Left cardiac atrium (tissue), 4 donors: ENCODE measurements at regions not wholly inside any gene's neighbourhood (a gene's known extent, or its start where the extent isn't known, plus 50 kb on each side); places are given as distances from the start of the nearest gene placed in this dataset.

Experiments
- ATAC-seq, 2 donors: fragments of 200-7000 bp; cut with Tn5 transposase; one replicate each; pipeline ENCODE4 v1.9.1; 2020; ENCODE audit warnings: mild to moderate bottlenecking in 2 of 2, moderate library complexity in 2 of 2
- DNase-seq: peaks from one replicate; pipeline ENCODE4 v3.0.0-alpha.2; 2020
- intact Hi-C, 2 donors: fragments of 100-400 bp; cut with DNase I; formaldehyde crosslinking; loops; one replicate each; pipeline versions ENCODE4 v1.14.1 to v1.15.1; 2022 to 2023
- donor health status: DM: no; HTN: yes; CAD: no.
- donor health status: DM: no; HTN: yes; CAD: no; lungs with severe emphysema.
- donor health status: DM: yes; HTN: yes; CAD: no.
- donor health status: Dilated cardiomyopathy.

- no peak for ATAC-seq
- DNase-seq = no peak
- intact Hi-C loops = no loop called here
Observed at GRCh38 chr18:51848702-51849101, 491.3 kb upstream of the DCC start.

- DNase-seq (no peak), ATAC-seq (no peak)
- intact Hi-C loops = no loop called here
Observed at GRCh38 chr18:51852681-51853080, 487.3 kb upstream of the DCC start.

- ATAC-seq (no peak), DNase-seq (no peak)
- intact Hi-C loops = no loop called here
Observed at GRCh38 chr18:51857989-51858388, 482.0 kb upstream of the DCC start.

- intact Hi-C loops = no loop called here
- DNase-seq (no peak), ATAC-seq (no peak)
Observed at GRCh38 chr18:51861046-51861445, 479.0 kb upstream of the DCC start.

- intact Hi-C loops = no loop called here
- ATAC-seq (no peak), DNase-seq (no peak)
Observed at GRCh38 chr18:51862051-51862715, 477.8 kb upstream of the DCC start.

GRCh38 chr18:51864219-51864965, 475.6 kb upstream of the DCC start:
- intact Hi-C loops = no loop called here
- no peak for DNase-seq
- no peak for ATAC-seq

- intact Hi-C loops = no loop called here
- ATAC-seq (no peak), DNase-seq (no peak)
Observed at GRCh38 chr18:51865538-51865937, 474.5 kb upstream of the DCC start.

GRCh38 chr18:51867767-51868166, 472.2 kb upstream of the DCC start:
- intact Hi-C loops = no loop called here
- ATAC-seq (no peak), DNase-seq (no peak)

GRCh38 chr18:51878724-51879123, 461.3 kb upstream of the DCC start:
- intact Hi-C loops = no loop called here
- DNase-seq = no peak
- no peak for ATAC-seq

- DNase-seq (no peak), ATAC-seq (no peak)
- intact Hi-C loops = no loop called here
Observed at GRCh38 chr18:51879329-51879728, 460.7 kb upstream of the DCC start.

- ATAC-seq (no peak), DNase-seq (no peak)
- intact Hi-C loops = no loop called here
Observed at GRCh38 chr18:51881394-51881793, 458.6 kb upstream of the DCC start.

- ATAC-seq (no peak), DNase-seq (no peak)
- intact Hi-C loops = no loop called here
Observed at GRCh38 chr18:51884039-51884438, 456.0 kb upstream of the DCC start.

GRCh38 chr18:51890762-51891161, 449.2 kb upstream of the DCC start:
- intact Hi-C loops = no loop called here
- no peak for ATAC-seq

GRCh38 chr18:51891876-51892275, 448.1 kb upstream of the DCC start:
- ATAC-seq = no peak
- DNase-seq = no peak
- intact Hi-C loops = no loop called here

More at GRCh38 chr18:51890762-51891161, 449.2 kb upstream of the DCC start:
- DNase-seq = no peak

GRCh38 chr18:51897884-51898283, 442.1 kb upstream of the DCC start:
- intact Hi-C loops = no loop called here
- ATAC-seq = no peak
- DNase-seq = no peak

GRCh38 chr18:51907687-51908597, 432.1 kb upstream of the DCC start:
- DNase-seq = no peak
- no peak for ATAC-seq
- intact Hi-C loops = no loop called here

- no peak for ATAC-seq
- DNase-seq = no peak
- intact Hi-C loops = no loop called here
Observed at GRCh38 chr18:51908598-51908944, 431.4 kb upstream of the DCC start.

- intact Hi-C loops = no loop called here
- DNase-seq = no peak
- no peak for ATAC-seq
Observed at GRCh38 chr18:51911584-51911983, 428.4 kb upstream of the DCC start.

GRCh38 chr18:51912381-51912780, 427.6 kb upstream of the DCC start:
- intact Hi-C loops = no loop called here
- ATAC-seq (no peak), DNase-seq (no peak)

GRCh38 chr18:51915176-51915575, 424.8 kb upstream of the DCC start:
- intact Hi-C loops = no loop called here
- no peak for DNase-seq
- ATAC-seq = no peak
